GM19240 (cell line): ENCODE measurements at regions not wholly inside any gene's neighbourhood (a gene's known extent, or its start where the extent isn't known, plus 50 kb on each side); places are given as distances from the start of the nearest gene placed in this dataset.

ENCODE experiments used
- DNase-seq: peaks from one replicate; pipeline ENCODE4 v3.0.0; 2011; ENCODE audit warnings: low spot score; ENCODE audit not compliant: insufficient read length

DNA sequence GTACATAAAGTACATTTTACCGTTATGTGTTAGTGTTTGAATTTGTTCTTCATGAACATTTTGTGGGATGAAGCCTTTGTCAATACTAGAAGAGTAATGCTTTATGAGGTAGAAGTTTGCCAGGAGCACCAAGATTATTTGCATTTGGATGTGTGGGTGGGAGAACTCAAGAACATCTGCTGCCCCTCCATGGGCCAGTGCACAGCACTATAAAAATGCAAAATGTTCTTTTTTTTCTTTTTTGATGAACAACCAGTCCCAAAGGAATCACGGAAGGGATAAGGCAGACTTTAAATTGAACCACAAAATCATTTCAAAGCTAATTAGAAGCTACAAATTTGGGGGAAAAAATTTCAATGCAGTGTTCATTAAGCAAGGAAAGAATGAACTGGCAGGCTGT, 300.3 kb upstream of the NWD2 start:
- DNase-seq: no peak

DNA sequence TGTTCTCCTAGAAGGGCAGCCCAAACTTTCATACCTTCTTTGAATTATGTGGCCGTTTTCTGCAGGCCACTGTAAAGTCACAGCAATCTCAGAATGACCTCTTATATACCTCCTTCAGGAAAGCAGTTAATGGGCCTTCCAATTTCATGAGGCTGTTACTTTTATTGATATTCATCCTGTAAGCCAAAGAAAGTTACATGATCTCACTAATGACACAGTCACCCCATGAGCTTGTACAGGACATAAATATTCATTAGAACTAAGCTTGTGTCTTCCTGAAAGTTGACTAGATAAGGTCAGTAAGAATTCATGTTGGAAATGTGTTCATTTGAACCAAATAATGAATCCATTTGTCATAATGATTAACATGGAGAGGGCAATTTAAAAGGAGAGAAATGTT, 283.1 kb upstream of the NWD2 start:
- DNase-seq: no peak

DNA sequence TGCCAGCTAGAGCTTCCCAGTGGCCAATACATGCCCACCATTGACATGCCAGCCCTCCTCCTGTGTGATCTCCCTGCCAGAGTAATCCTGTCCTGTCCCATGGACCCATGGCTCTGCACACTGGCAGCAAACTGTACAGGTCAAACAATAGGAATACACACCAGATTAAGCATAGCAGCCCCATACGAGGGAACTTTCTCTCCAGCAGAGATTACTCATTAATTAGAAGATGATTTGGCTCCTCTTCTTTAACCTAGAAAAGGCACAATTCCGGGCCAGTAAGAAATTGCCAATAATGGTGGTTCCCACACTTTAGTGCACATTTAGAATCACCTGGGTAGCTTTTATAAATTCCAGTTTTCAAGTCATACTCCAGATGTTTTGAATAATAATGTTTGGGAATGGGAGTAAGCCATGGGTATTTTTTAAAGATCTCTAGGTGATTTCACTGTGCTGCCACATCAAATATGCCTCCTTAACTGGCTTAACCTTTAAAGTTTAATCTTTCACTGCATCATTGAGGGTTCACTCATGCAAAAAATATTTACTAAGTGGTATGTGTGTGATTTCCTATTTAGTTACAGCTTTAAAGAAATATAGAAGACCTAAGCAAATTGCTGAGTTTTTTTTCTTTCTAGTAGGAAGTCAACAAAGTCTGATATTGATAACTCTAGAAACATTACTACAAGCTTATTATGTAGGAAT, 277.6 kb upstream of the NWD2 start:
- DNase-seq: no peak

DNA sequence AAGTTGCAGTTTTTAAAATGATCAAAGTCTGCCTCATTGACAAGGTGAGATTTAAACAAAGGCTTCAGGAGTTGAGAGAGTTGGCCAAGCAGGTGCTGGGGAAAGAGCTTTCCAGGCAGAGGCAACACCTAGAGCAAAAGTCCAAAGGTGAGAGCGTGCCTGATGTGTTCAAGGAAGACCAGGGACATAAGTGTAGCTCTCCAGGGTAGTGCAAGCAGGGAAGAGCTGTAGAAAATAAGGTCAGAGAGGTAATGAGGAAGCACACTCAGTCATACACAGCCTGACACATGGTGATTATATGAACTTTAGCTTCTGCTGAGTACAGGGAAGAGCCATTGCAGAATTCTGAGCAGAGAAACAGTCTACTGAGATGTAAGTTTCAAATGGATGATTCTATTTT, 265.0 kb upstream of the NWD2 start:
- DNase-seq: no peak

DNA sequence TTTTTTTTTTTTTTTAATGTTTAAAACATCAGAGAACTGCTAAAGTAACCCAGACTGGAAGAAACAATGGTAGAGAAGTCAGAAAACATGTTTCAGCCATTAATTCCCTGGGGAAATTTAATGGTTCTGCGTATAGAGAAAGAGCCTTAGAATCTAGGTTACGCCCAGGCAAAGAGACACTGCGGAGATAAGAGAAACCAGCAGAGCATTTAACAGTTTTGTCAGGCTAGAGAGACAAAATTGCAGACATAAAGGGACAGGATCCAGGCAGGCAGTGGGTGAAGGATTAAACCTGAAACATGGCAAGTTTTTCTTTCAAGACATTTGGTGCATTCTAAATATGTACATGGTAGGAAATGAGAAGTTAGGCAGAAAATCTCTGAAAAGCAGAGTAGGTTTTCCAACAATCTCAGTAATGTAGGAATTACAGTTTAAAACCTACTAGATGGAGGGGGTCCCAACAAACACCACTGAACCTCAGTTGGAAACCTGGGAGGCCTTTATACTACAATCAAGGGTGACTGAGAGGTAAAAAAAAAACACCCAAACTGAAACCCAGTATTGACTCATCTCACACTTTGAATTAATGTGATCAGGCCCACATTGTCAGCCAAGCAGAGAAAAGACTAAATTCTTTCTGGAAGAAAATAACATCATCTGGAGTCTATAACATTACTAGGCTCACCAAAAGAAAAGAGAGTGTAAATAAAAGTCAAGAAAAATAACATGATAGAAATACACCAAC, 254.2 kb upstream of the NWD2 start:
- no peak for DNase-seq

DNA sequence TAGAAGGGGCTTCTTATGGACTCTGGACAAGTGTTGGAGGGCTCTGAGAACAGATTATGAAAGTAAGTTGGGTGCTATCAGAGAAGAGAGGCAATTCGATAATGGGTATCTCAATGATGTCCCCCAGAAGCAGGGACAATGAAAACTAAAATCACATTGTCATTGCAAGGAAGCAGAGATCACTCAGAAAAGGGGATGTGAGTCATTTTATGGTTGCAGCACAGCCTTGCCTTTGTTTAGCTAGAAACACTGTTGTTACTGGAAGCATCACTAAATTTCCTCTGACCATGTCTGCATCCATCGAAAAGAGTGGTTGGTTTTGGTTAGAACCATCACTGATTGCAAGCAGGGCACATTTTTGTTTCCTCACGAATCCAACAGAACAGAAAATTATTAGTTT, 246.8 kb upstream of the NWD2 start:
- DNase-seq: no peak

DNA sequence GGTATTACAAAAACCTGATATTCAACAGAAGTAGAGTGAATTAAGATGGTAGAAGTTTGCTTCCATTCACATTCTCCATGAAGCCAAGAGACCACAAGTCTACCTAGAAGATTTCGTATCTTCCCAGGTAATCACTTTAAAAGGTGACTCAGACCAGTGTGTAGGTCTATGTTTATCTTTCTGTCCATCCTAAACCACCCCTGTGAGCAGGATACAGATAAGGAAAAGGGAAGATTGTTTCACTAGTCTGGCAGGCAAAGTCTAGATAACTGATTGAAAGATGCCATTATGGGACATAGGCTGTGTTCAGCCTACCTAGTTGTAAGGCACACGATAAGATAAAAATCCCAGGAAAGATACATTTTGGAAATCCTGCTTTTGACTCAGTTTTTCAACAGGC, 244.3 kb upstream of the NWD2 start:
- no peak for DNase-seq

DNA sequence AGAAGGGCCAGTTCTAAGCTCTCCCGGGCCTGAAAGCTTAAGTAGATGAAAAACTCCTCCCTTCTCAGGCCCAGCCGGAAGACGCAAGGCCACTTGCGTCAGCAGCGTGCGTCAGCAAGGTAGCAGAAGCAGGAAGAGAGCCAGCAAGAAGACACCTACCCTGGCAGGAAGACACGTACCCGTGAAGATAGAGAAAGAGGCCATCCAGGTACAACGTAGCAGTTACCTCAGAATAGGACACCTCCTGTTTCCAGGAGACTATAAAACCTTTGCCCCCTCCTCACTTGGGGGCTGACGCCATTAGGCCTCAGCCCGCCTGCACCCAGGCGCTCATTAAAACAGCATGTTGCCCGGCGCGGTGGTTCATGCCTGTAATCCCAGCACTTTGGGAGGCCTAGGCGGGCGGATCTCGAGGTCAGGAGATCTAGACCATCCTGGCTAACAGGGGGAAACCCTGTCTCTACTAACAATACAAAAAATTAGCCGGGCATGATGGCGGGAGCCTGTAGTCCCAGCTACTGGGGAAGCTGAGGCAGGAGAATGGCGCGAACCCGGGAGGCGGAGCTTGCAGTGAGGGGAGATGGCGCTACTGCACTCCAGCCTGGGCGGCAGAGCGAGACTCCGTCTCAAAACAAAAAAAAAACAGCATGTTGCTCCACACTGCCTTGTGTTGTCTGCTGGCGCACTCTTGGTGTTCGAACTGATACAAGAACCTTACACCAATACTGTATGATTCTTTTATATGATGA, 242.7 kb upstream of the NWD2 start:
- DNase-seq: no peak

DNA sequence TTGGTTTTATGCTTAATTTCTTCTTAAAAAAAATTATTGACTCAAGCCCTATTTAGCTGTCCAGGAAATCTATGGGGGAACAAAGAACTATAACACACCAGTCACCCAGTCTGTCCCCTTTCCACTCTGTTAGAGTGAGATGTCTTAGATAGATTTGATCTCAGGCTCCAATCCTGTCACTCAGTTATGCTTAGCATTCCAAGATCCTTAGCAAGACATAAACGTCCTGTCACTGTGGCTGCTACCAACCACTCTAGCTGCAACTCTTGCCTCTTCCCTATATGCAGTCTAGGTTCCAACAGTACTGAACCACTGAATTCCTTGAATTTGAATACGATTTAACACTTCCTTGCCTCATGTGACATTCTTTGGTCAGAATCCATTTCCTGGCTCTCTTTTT, 241.9 kb upstream of the NWD2 start:
- DNase-seq: no peak

DNA sequence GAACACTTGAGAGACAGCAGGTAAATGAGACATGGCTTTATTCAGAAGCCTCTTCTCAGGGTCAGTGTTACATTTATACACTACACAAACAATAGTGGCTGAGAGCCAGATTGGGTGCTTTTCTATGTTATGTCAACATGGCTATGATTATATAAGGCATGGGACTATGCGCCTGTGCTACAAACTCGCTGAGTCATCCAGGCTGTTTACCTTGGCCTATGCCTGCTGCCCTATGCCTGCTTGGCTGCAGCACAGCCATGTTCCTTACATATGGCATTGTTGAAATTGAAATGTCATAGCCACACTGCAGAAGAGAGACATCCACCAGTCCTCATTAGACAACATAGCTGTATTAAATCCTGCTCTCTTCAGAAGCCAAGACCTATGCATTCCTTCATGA, 236.3 kb upstream of the NWD2 start:
- DNase-seq: no peak

DNA sequence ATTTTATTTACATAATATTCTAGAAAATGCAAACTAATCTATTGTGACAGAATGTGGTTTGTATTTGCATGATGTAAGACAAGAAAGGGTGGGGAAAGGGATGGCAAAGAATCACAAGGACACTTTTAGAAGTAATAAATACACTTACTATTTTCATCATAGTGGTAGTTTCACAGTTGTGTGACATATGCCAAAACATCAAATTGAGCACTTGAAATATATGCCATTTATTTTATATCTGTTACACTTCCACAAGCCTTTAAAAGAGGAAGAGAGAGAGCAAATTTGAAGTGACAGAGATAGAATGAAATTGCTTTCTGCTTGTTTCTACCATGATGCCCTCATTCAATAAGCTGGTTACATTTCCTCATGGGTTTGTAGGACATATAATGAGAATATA, 230.0 kb upstream of the NWD2 start:
- no peak for DNase-seq

DNA sequence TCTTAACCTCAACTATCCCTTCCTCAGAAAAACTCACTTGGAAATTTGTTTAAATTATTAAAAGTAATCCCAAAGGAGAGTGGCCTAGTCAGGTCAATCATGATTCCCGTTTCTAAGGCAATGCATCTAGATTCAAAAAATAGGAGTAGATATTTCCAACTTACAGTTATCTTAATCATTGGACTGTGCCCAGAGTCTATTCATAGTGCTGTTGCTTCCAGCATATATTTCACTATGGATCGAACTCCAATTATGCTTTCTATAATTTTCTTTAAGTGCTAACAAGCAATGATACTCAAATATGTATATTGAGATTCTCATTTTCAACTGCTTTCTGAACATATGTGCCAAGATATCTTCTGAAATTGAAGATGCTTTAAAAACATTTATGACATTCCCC, 229.2 kb upstream of the NWD2 start:
- no peak for DNase-seq

DNA sequence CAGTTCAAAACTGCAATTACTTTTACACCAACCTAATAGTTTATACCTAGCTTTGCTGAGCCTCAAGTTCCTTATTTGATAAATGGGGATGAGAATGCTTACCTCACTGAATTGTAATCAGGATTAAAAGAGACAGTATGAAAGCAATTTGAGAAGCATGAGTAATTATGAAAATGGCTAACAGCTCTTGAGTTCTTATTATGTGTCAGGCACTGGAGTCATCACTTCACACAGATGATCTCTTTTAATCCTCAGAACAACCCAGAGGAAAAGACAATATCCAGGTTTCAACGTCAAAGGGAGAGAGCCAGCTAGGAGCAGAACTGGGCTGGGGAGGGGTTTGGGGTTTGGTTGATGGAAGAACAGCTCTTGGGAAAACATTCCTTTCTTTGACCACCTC, 221.0 kb upstream of the NWD2 start:
- no peak for DNase-seq

DNA sequence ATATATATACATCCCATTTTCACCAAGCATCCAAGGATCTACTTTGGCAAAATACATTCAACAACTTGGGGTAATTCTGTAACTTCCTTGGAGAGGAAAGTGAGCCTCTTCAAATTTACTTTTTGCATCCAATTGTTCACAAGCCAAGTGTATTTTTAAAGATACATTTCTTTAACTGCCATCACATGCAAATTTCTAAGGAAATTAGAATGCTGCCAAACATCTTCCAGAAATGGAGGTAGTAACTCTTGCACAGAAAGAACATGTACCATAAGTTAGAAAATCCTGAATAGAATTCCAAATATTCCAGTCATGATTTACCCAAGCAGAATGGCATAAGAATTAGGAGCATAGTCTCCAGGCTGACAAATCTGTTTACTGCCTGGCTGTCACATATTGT, 220.5 kb upstream of the NWD2 start:
- no peak for DNase-seq

DNA sequence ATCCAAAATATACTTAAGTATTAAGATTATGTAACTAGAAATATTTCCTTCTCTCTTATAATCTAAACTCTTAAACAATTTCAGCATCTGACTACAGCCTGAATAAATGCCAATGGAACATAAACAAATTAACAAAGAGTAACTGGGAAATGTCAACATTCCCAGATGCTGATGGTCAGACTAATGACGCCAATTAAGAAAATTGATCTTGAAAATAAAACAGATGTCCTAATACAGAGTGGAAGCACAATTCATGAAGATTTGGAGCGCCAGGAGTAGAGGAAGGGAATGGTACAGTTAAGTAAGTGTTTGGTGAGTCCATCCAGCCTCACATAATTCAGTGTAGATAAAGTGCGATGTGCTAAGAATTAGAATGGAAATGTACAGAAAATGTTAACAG, 203.7 kb upstream of the NWD2 start:
- no peak for DNase-seq

DNA sequence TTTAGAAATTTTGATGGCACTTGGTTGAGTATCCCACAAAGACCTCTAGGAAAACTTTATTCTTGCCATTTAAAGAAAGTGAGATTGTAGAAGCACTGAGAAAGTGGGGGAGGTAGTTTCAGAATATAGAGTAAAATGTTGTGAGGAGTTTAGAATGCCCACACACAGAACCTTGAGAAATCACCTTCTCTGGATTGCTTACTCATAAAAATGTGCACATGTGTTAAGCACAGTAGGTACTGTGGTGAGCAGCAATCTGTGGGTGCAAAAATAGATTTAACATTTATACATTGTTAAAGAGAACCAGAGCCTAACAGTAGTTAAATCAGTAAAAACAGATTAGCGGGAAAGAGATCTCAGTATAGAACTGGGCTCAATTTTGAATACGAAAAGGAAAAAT, 201.2 kb upstream of the NWD2 start:
- DNase-seq: no peak

DNA sequence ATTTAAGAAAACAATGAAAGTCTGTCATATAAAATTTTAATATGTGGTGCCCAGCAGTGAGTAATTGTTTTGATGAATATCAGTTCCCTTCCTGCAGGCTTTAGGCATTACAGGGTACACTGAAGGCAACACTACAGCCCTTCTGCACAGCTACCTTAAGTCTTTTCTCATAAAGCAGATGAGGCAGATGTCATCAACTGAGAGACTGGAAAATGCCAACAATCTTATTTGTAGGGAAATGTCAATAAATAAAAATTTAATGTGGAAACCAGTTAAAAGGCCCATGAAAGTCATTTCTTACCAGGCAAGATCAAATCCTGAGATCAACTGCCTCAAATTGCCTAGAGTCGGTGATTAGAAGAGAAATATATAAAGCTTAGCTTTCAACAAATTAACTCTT, 193.4 kb upstream of the NWD2 start:
- DNase-seq: no peak

DNA sequence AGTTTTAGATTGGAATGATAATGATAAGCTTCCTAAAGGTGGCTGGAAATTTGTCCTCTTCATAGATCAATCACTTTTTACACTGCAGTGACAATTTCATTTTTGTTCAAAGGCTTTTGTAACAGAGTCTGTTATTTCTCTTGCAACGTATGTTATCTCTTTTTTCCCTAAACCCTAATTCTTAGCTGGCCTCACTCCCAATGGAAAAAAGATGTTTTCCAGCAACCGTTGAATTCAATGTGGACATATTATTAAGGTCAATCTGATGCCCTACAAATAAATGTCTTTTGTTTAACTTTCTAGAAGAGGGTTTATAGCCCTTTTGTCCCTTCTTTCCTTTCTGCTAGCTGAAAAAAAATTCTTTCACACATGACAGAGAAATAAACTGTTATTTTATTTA, 192.7 kb upstream of the NWD2 start:
- no peak for DNase-seq

DNA sequence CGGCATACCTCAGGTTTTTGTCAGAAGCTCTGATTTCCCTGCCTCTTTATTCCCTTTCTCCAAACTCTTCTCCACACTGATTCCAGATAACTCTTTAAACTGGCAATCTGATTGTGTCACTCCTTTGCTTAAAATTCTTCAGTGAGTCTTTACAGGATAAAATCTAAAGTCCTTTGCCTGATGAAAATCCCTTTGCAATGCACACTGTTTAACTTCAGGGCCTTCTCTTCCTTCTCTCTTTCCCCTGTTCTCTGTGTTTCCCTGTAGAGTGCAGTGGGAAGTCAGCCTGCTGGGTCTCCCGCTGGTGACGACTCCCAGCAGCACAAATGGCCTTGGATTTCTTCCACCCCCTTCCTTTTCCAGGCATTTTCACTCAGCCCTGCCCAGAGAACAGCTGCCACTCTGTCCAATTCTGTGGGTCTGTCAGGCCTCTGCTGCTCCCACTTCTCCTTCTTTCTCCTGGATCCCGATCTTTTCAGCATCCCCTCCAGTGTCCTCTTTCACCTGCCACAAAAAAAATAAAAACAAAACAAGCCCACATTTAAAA, 189.9 kb upstream of the NWD2 start:
- DNase-seq: no peak

DNA sequence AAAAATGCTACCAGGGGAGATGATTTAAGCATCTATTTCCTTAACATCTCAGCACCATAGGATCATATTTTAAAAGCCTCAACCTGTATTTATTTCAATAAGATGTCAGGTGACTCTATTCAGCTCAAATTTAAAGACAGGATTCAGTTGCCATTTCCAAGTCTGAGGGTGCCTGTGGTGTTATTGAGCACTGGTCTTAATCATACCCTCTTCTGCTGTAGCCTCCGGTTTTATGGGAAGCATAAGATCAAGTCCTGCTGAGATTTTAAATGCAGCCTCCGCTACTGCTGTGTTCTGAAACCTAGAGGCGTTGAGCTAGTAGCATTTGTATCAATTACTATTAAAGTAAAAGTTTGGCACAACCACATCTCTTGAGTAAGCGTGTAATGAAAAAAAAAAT, 185.7 kb upstream of the NWD2 start:
- no peak for DNase-seq

DNA sequence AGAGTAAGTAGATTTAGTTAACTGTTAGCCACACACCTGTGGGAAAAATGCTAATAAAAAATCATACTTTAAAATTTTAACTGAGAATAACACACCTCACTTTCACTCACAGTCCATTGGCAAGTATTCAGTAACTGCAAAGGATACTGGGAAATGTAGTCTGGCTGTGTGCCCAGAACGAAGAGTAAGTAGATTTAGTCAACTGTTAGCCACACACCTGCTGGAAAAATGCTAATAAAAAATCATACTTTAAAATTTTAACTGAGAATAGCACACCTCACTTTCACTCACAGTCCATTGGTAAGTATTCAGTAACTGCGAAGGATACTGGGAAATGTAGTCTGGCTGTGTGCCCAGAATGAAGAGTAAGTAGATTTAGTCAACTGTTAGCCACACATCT, 178.4 kb upstream of the NWD2 start:
- no peak for DNase-seq

DNA sequence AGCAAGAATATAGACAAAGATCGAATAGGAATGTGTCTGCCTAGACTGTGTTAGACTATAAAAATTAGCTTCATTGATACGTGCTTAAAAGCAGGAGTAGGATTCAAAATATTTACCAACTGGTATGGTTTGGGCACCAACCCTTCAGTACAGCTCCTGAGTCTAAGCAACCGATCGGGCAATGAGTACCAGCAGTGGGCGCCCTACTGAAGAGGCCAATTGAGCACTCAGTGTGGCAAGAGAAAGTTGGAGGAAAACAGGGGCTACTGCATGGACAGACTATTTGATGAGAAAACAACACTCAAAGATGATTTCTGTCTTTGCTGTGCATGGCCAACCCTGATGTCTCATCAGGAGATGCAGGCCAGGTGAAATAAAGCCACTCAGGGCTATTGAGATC, 176.0 kb upstream of the NWD2 start:
- no peak for DNase-seq
